ENCODE measurements at regions not wholly inside any gene's neighbourhood (a gene's known extent, or its start where the extent isn't known, plus 50 kb on each side); places are given as distances from the start of the nearest gene placed in this dataset.

DNA sequence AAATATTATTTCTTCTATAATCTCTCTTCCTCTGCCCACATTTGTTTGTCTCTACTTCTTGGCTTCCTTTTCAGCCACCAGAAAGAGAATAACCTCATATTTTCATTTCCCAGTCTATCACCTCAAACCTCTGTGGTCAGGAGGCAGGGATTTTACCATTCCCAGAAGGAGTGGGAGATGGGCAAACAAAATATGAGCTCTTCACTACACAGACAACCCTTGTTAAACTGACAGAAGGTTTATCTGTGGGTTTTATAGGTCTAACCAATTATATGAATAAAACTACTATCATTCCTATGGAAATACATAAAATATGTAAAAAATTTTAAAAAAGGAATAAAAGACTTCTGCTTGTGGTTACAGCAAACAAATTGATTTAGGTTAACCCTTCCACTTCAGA lies 160.0 kb upstream of the TRPC6 start:
- TF ChIP-seq, protein P1, sequence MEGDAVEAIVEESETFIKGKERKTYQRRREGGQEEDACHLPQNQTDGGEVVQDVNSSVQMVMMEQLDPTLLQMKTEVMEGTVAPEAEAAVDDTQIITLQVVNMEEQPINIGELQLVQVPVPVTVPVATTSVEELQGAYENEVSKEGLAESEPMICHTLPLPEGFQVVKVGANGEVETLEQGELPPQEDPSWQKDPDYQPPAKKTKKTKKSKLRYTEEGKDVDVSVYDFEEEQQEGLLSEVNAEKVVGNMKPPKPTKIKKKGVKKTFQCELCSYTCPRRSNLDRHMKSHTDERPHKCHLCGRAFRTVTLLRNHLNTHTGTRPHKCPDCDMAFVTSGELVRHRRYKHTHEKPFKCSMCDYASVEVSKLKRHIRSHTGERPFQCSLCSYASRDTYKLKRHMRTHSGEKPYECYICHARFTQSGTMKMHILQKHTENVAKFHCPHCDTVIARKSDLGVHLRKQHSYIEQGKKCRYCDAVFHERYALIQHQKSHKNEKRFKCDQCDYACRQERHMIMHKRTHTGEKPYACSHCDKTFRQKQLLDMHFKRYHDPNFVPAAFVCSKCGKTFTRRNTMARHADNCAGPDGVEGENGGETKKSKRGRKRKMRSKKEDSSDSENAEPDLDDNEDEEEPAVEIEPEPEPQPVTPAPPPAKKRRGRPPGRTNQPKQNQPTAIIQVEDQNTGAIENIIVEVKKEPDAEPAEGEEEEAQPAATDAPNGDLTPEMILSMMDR (conservative IDR thresholded peaks at IDR 0.05; ENCODE audit: low read length), result no peak
- TF ChIP-seq EZH2phosphoT487 (IDR thresholded peaks at IDR 0.05; ENCODE audit: borderline replicate concordance), result no peak

Data from Loucy (cell line).